Activated T-helper 9 cell treated with anti-CD3 and anti-CD28 coated beads, Interleukin-2, amount 50 U/mL, for 16 hours (primary cell): ENCODE measurements at regions not wholly inside any gene's neighbourhood (a gene's known extent, or its start where the extent isn't known, plus 50 kb on each side); places are given as distances from the start of the nearest gene placed in this dataset.

Source experiments
- DNase-seq: peaks from one replicate; pipeline ENCODE4 v3.0.0-alpha.2; 2020; ENCODE audit warnings: low read depth

DNA sequence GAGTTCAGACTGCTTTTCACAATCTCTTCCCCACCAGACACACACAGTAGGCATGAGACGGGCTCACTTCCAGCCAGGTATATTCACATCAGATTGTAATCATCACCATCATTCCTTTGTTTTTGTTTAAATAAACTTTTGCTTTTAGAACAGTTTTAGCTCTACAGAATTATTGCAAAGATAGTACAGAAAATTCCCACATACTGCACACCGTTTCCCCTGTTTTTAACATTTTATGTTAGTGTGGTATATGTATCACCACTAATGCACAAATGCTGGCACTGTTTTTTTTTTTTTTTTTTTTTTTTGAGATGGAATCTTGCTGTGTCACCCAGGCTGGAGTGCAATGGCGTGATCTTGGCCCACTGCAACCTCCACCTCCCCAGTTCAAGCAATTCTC lies 83.3 kb upstream of the ANO1 start:
- no peak for DNase-seq

DNA sequence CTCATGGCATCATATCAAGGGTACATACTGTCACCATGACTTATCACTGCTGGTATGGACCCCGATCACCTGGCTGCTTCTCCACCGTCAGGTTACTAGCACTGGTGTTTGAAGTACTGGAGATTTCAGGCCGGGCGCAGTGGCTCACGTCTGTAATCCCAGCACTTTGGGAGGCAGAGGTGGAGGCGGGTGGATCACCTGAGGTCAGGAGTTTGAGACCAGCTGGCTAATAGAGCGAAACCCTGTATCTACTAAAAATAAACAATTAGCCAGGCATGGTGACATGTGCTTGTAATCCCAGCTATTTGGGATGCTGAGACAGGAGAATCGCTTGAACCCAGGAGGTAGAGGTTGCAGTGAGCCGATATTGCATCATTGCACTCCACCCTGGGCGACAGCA lies 82.4 kb upstream of the ANO1 start:
- no peak for DNase-seq

DNA sequence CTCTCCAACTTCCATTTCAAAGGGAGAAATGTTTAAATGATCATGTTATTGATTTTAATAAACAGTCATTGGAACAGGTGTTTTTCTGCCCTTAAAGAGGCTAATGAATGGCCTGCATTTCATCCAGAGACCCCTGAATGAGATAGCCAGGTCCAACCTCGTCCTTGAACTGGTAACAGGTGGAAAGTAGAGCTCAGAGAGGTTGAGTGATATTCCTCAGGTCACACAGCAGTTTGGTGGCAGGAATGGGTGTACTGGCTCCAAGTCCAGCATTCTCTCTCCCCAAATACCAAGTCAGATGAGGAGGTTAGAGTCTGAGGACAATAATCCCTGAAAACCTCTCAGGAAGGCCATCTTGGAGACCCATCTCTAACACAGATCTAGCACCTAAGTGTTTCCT lies 81.7 kb upstream of the ANO1 start:
- DNase-seq = no peak

- no peak for DNase-seq
These were observed 80.8 kb upstream of the ANO1 start for GRCh38 chr11:69997352-69997751.

- DNase-seq = no peak
These were observed 78.4 kb upstream of the ANO1 start for GRCh38 chr11:69999721-70000120.

GRCh38 chr11:70000228-70000627 lies 77.9 kb upstream of the ANO1 start:
- no peak for DNase-seq

GRCh38 chr11:70001246-70001645 lies 76.9 kb upstream of the ANO1 start:
- DNase-seq = no peak

DNA sequence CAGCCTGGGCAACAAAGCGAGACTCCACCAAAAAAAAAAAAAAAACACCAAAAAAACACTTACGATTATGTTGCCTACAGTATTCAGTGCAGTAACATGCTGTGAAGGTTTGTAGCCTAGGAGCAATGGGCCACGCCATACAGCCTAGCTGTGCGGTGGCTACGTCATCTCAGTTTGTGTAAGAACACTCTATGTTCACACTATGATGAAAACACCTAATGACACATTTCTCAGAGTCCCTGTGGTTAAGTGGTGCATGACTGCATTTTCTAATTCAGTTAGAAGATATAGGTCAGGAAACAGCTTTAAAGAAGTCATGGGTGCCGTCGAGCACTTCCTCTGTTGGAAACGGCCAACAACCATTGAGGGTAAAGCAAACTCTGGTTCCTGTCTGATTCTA lies 75.7 kb upstream of the ANO1 start:
- DNase-seq = no peak

- no peak for DNase-seq
These were observed 72.9 kb upstream of the ANO1 start for GRCh38 chr11:70005107-70005818.

GRCh38 chr11:70007796-70008195 lies 70.3 kb upstream of the ANO1 start:
- DNase-seq = no peak

- no peak for DNase-seq
These were observed 67.3 kb upstream of the ANO1 start for GRCh38 chr11:70010774-70011173.

DNA sequence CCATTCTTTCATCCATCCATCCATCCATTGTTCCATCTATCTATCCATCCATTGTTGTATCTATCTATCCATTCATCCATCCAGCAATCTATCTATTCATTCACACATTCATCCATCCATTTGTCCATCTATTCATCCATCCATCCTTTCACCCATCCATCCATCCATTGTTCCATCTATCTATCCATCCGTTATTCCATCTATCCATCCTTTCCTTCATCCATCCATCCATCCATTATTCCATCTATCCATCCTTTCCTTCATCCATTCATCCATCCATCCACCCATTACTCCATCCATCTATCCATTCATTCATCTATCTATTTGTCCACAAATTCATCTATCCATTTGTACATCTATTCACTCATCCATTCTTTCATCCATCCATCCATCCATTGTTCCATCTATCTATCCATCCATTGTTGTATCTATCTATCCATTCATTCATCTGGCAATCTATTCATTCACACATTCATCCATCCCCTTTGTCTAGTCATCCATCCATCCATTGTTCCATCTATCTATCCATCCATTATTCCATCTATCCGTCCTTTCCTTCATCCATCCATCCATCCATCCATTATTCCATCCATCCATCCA lies 65.9 kb upstream of the ANO1 start:
- DNase-seq = no peak

DNA sequence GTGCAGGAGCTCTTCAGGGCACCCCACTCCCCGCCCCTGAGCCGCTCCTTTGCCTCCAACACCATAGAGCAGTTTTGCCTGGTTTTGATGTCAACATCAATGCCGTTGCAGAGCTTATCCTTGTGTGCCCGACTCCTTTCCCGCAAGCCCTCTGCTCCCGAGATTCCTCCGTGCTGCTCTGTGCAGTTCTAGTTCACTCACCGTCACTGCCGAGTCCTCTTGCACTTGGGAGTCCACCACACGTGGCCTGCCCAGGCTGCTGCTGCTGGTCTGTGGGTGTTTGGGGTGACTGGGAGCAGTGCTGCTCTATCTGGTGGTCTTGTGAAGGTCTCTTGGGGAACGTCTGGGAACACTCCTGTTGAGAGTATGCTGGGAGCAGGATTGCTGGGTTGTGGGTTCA lies 63.8 kb upstream of the ANO1 start:
- no peak for DNase-seq

DNA sequence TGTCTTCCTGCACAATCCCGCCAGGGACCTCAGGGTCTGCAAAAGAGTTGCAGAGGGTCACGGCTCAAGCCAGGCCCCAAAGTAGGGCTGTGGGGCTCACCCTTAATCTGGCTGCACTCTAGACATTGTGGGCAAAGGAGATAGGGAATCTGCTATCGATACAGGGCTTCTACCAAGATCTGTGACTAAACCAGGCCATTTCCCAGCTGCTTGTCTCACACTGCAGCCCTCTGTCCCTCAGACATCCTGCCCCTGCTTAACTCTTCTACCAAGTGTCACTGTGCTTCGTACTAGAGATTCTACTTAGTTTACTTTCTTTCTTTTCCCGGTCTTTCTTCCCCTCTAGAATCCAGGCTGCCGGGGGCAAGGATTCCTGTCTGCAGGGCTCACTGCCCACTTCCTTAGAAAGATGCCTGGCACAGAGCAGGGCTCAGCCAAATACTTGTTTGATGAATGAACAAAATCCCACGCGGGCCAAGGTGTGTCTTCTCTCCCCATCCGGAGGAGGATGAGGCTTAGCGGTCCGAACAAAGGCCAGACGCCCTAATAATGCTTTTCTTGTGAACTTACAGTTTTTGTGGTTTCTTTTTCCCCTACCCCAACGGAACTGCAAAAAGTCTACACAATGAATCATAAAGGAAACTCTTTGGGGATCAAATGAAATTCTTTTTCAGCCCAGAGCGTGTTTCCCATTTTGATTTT lies 61.3 kb upstream of the ANO1 start:
- DNase-seq = no peak

DNA sequence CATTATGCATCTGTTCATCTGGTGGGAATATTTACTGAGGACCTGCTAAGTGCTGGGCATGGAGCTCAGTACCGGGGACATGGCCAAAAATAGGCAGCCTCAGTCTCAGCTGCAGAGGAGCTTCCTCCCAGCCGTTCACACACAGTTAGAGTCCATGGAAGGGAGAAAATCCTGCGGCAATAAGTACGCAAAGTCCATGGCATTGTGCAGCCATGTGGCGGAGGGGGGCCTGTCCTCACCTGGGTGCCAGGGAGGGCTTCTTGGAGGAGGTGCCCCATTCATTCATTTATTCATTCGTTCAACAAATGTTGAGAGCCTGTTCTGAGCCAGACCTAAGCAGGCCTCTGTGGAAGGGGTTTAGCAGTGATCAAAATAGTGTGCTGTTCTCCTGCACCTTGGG lies 59.3 kb upstream of the ANO1 start:
- DNase-seq = no peak

GRCh38 chr11:70019576-70020011 lies 58.5 kb upstream of the ANO1 start:
- DNase-seq = no peak

GRCh38 chr11:70020336-70021214 lies 57.5 kb upstream of the ANO1 start:
- no peak for DNase-seq

DNA sequence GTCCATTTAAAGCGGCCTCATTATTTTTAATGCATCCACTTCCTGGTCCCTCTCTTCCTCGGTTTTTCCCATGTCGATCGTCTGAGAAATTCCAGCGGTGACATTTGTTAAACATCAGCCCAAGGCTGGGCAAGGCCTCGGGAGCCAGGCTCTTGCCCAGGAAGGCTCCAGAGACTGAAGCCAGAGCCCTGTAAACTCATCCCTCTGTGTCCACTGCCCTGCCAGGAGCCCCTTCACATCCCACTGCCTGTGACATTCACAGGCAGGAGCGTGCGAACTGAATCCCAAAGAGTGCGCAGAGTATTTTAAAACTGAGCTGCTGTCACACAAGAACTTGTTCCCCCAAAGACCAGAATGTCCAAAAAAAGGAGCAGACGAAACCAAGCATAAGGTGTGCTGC lies 56.5 kb upstream of the ANO1 start:
- no peak for DNase-seq

DNA sequence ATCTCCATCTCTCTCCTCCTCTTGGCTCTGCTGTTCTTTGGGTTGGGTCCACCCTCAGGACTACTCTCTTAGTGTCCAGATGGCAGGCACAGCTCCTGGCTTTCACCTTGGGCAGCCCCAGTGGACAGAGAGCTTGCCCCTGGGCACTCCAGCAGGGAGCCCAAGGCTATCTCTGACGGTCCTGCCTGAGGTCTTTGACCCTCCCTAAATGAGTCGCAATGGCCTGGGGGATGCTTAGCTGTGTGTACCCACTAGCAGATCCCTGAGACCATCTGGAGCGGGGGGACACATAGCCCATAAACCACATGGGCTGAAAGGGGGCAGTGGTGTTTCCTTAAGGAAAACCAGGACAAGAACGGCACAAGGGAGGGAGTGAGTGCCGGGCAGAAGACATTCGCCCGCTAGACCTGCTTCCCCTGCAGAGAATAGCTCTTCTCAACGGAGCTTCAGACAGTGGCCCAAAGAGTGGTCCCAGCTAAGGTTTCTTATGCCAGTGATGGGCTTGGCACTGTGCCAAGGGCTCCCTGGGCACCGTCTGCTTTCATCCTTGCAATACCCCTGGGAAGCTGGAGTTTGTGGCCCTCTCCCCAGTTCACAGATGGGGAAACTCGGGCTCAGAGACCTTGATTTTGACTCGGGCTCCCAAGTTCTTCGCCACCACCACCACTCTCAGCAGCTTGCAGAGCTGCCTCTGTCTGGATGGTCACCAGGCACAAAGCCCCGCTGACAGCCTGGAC lies 53.9 kb upstream of the ANO1 start:
- DNase-seq = no peak

DNA sequence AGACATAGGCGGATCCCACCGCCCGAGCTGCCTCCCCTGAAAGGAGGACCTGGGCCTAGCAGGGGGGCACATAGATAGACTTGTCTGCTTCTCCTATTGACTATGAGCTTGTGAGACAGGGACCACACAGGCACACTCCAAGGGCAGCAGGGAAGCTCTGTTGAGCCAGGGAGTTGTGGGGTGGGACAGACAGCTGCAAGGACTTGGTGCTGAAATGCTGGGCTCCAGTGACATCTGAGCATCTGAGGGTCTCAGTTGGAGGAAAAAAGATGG lies 53.4 kb upstream of the ANO1 start:
- DNase-seq = no peak

DNA sequence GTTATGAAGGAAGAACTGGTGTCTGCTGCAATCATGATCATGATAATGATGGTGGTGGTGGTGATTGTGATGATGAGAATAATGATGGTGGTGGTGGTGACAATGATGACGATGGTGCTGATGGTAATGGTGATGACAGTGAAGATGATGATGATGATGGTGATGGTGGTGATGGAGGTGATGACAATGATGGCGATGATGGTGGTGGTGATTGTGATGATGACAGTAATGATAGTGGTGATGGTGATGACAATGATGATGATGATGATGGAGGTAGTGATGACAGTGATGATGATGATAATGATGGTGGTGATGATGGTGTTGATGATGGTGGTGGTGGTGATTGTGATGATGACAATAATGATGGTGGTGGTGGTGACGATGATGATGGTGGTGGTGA lies 52.8 kb upstream of the ANO1 start:
- DNase-seq = no peak

DNA sequence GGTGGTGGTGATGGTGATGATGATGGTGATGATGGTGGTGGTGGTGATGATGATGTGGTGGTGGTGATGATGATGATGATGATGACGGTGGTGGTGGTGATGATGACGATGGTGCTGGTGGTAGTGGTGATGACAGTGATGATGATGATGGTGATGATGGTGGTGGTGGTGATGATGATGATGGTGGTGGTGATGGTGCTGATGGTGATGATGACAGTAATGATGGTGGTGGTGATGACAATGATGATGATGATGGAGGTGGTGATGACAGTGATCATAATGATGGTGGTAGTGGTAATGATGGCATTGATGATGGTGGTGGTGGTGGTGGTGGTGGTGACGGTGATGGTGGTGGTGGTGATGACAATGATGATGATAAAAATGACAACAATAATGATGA lies 52.1 kb upstream of the ANO1 start:
- no peak for DNase-seq
